Cardiac muscle cell (in vitro differentiated cells and primary cell): ENCODE measurements at regions not wholly inside any gene's neighbourhood (a gene's known extent, or its start where the extent isn't known, plus 50 kb on each side); places are given as distances from the start of the nearest gene placed in this dataset.
"Not testable (repeated sequence)": the region's sequence is repeated elsewhere in the genome, so short reads cannot be mapped to it uniquely, and the experiment has no call there.

ENCODE experiments used
- DNase-seq, 2 donors: peaks; one replicate each; pipeline versions ENCODE4 v3.0.0 to v3.0.0-alpha.2; 2010 to 2017; ENCODE audit warnings: low read depth in 1 of 2, low spot score in 1 of 2
- H3K27ac ChIP-seq: fragments of 200-600 bp; sonication (generic); 2 replicates; pipeline ENCODE4 v1.5.1; 2016
- H3K27me3 ChIP-seq: fragments of 200-600 bp; sonication (generic); 2 replicates; pipeline ENCODE4 v1.6.0; 2016; ENCODE audit warnings: control low read depth
- H3K36me3 ChIP-seq: fragments of 200-600 bp; sonication (generic); 2 replicates; pipeline ENCODE4 v1.5.1; 2016; ENCODE audit warnings: control low read depth
- H3K4me1 ChIP-seq: fragments of 200-600 bp; sonication (generic); 2 replicates; pipeline ENCODE4 v1.8.1; 2017; ENCODE audit warnings: low read depth, mild to moderate bottlenecking, mixed run types
- H3K4me3 ChIP-seq: fragments of 200-600 bp; sonication (generic); 2 replicates; pipeline ENCODE4 v1.5.1; 2016; ENCODE audit warnings: mild to moderate bottlenecking
- H3K9me3 ChIP-seq: fragments of 200-600 bp; sonication (generic); 2 replicates; pipeline ENCODE4 v1.5.1; 2017; ENCODE audit warnings: low read depth, mild to moderate bottlenecking, control low read depth
- TF ChIP-seq, protein P1 (sequence below): IDR thresholded peaks from 2 replicates; pipeline ENCODE4 v1.5.1; 2012; ENCODE audit warnings: low read depth, mild to moderate bottlenecking, low read length

DNA sequence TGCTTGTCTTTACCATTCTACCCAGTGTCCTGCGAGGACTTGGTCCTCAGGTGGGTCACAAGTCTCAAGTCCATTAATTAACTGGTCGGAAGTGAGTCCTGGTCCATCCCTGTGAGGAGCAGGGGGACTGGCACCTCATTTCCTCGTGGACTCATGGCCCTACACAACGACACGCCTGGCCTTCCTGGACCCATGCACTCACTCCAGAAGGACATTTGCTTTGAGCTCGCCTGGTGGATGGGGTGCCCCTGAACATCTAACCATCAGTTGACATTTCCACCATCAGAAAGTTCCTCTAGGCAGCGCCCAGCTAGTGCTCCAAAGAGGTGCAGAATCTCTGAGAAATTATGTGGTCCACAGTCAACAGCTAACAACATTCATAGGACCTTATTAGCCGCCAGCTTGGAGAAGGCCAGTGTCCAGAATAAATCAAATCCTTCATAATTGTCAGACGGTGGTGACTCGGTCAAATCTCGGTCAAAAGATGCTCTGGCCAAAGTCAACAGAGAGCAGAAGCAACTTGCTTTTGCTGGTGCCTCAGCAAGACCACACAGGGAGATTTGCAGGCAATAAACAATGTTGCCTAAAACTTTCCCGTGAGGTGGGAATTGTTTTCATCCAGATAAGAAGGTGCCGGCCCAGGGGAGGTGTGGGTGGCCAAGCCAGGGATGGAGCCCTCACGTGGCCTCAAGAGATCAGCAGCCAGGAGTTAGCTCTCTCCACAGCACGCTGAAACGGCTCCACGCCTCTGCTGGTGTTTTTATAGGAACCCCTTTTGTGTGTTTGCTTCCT is 119.9 kb upstream of the FAM20C start:
- not testable (repeated sequence) for H3K4me3 ChIP-seq, H3K27ac ChIP-seq, H3K27me3 ChIP-seq, H3K36me3 ChIP-seq, H3K4me1 ChIP-seq, DNase-seq, H3K9me3 ChIP-seq

DNA sequence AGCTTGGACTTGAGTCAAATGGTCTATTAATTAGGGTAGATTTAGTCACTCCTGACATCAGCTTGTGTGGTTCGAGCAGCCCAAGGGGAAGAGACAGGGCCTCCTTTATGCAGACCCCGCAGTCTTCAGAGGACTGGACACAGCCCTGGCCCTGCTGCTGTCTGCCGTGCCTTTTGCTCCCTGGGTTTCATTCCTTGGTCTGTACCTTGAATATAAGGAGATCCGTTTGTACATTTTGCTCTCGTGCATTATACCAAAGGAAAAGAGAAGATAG is 119.4 kb upstream of the FAM20C start:
- not testable (repeated sequence) for H3K27ac ChIP-seq, H3K27me3 ChIP-seq, DNase-seq, H3K9me3 ChIP-seq, H3K4me3 ChIP-seq, H3K4me1 ChIP-seq, H3K36me3 ChIP-seq

DNA sequence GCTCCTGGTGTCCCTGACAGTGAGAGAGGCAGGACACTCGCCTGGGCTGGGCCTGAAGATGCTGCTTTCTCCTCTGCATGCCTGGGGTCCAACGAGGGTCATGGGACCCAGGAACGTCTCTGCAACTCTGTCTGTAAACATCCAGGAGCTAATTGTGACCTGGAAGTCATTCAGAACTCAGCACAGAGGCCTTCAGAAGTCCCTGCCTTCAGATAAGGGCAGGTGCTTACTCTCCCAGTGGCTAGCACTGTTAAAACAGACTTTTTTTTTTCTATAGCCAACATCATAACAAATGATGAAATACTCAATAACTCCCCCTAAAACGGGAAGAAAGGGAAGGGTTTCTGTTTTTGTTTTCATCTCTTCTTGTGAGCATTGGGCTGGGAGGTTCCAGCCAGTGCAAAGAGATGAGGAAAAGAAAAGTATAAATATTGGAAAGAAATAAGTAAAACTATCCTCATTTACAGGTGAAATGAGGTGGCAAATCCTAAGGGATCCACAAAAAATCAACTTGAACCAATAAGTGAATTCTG is 118.3 kb upstream of the FAM20C start:
- not testable (repeated sequence) for H3K4me1 ChIP-seq

DNA sequence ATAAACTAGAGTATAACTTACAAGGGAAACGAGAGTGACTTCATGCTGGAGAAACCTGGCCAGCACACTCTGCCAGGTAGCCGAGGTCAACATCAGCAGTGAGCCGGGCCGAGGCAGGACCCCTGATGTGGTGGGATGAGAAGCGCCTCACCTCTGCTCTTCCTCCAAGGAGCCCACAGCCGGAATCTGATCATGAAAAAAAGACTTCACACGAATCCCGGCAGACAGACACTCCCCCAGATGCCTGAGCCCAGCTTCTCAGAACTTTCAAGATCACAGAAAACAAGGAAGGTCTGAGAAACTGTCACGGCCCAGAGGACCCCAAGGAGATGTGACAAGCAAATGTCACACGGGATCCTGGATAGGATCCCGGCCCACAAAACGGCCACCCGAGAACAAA is 116.9 kb upstream of the FAM20C start:
- H3K9me3 ChIP-seq, DNase-seq, H3K27ac ChIP-seq, H3K4me3 ChIP-seq, H3K36me3 ChIP-seq, H3K4me1 ChIP-seq, H3K27me3 ChIP-seq: not testable (repeated sequence)

More for the DNA sequence above, 118.3 kb upstream of the FAM20C start:
- not testable (repeated sequence) for H3K27ac ChIP-seq, H3K9me3 ChIP-seq, H3K27me3 ChIP-seq, H3K4me3 ChIP-seq, DNase-seq, H3K36me3 ChIP-seq

DNA sequence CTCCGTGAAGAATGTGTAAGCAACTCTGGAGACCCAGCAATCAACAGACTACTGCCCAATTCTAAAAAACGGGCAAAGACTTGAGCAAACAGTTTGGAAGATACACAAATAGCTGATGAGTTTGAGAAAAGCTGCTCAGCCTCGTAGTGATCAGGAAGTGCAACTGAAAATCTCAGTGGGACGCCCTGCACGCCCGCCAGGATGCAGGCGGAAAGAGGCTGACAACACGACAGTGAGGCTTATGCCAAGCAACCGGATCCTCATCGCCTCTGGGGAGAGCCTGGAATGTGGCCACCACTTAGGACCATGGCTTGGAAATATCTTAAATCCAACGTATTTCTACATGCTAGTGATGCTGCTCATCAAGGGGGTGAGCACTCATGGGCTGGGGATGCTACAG is 116.2 kb upstream of the FAM20C start:
- not testable (repeated sequence) for DNase-seq, H3K9me3 ChIP-seq, H3K4me1 ChIP-seq, H3K27ac ChIP-seq, H3K36me3 ChIP-seq, H3K4me3 ChIP-seq, H3K27me3 ChIP-seq

DNA sequence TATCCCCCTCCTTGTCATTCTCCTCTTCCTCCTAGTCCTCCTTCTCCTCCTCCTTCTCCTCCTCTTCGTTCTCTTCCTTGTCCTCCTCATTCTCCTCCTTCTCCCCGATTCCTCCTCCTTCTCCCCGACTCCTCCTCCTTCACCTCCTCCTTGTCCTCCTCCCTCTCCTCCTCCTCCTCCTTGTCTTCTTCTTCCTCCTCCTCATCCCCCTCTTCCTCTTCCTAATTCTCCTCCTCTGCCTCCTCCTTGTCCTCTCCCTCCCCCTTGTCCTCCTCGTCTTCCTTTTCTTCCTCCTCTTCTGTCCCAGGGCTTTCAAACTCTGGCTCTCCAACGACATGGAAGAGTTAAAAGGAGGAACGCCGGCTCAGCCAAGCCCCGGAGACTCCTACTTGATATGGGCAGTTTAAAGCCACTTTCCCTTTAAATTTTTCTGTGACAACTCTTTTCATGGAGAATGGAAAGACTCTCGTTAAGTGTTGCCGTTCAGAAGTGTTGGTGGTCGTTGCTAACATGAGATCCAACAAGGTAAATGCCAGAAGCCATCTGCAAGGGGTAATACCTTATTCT is 115.5 kb upstream of the FAM20C start:
- H3K27me3 ChIP-seq, H3K4me3 ChIP-seq, DNase-seq, H3K36me3 ChIP-seq, H3K4me1 ChIP-seq, H3K9me3 ChIP-seq, H3K27ac ChIP-seq: not testable (repeated sequence)

DNA sequence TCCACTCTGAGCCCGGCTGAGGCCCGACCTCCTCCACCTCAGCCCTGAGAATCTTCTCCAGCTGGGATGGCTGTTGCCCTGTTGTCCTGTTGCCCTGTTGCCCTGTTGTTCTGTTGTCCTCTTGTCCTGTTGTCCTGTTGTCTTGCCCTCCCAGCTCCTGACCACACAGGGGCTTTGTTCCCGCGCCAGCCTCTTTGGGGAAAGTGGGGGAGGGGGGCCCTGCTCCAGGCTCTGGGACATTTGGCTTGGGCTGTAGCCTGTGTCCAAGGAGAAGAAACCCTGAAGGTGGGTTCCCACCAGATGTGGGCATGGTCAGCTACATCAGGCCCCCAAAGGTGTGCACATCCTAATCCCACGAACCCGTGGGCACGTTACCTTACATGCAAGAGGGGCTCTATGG is 113.5 kb upstream of the FAM20C start:
- not testable (repeated sequence) for H3K27me3 ChIP-seq, H3K27ac ChIP-seq, H3K36me3 ChIP-seq, DNase-seq, H3K4me3 ChIP-seq, H3K9me3 ChIP-seq, H3K4me1 ChIP-seq

DNA sequence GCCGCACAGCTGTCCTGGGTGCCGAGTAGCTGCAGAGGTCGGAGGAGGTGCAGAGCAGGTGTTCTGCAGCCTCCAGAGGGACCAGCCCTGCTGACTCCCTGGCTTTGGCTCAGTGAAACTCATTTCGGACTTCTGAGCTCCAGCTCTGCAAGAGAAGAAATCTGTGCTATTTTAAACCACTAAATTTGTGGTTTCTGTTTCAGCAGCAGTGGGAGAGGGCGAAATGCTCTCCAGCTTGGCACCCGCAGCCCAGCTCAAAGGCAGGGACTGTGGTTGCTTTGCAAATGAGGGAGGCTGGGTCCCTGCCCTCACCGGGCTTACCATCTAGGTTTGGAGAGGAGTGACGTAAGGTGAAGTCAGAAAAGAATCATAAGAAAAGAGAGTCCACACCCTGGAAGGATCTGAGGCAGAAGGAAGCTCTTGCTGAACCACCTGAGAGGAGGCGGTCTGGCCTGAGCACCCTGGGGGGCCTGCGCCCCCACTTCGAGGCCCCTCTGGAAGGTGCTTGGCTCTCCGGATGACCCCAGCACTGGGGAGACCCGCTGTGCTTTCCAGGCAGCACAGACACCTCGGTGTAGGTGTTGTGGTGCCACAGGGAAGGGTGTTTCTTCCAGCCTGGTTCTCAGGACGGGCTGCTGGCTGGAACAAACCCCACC is 112.8 kb upstream of the FAM20C start:
- not testable (repeated sequence) for H3K4me1 ChIP-seq, DNase-seq, H3K9me3 ChIP-seq, H3K27ac ChIP-seq, H3K27me3 ChIP-seq, H3K4me3 ChIP-seq, H3K36me3 ChIP-seq

DNA sequence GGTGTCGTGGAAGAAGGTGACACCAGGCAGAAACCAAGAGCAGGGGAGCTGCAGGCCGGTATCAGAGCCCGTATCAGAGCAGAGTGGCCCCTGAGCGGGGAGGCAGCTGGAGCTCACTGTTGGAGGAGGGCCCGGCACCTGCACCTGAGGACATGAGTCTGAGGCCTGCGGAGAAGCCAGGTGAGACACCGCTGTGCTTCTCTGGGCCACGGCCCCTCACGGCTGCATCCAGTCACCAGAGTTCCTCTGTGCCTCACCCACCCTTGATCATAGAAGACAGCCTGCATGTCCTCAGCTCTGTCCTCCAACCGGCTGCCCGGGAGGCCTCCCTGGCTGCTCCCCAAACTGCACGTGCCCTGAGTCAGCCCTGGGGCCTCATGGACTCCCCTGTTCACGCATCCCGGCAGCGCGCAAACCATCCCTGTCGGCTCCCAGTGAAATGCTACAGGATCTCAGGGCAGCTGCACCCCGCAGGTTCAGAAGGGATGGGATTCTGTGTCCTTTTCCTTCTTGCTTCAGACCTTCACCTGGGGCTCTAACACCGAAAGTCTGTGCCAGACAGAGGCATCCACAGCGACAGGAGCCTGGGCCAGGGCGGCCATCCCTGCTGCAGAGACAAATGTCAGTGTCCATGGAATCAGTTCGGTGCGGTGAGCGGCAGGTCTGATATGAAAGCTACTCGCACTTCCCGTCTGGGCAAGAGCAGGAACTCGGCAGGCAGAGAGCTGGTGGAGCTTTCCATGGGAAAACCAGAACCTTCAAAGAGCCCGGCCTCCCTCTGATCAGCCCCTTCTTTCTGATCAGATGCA is 111.9 kb upstream of the FAM20C start:
- Histone ChIP-seq H3K27ac (no peak overlapping the region), H3K9me3 (no peaks in the 10 kb centered on the region), H3K4me1 (no peaks in the 10 kb centered on the region), H3K27me3 (no peaks in the 10 kb centered on the region), H3K4me3 (no peak overlapping the region), H3K36me3 (no peaks in the 10 kb centered on the region)
- TF ChIP-seq, protein P1, sequence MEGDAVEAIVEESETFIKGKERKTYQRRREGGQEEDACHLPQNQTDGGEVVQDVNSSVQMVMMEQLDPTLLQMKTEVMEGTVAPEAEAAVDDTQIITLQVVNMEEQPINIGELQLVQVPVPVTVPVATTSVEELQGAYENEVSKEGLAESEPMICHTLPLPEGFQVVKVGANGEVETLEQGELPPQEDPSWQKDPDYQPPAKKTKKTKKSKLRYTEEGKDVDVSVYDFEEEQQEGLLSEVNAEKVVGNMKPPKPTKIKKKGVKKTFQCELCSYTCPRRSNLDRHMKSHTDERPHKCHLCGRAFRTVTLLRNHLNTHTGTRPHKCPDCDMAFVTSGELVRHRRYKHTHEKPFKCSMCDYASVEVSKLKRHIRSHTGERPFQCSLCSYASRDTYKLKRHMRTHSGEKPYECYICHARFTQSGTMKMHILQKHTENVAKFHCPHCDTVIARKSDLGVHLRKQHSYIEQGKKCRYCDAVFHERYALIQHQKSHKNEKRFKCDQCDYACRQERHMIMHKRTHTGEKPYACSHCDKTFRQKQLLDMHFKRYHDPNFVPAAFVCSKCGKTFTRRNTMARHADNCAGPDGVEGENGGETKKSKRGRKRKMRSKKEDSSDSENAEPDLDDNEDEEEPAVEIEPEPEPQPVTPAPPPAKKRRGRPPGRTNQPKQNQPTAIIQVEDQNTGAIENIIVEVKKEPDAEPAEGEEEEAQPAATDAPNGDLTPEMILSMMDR: no peak
- DNase-seq: no peak
